ENCODE measurements at regions not wholly inside any gene's neighbourhood (a gene's known extent, or its start where the extent isn't known, plus 50 kb on each side); places are given as distances from the start of the nearest gene placed in this dataset.

DNA sequence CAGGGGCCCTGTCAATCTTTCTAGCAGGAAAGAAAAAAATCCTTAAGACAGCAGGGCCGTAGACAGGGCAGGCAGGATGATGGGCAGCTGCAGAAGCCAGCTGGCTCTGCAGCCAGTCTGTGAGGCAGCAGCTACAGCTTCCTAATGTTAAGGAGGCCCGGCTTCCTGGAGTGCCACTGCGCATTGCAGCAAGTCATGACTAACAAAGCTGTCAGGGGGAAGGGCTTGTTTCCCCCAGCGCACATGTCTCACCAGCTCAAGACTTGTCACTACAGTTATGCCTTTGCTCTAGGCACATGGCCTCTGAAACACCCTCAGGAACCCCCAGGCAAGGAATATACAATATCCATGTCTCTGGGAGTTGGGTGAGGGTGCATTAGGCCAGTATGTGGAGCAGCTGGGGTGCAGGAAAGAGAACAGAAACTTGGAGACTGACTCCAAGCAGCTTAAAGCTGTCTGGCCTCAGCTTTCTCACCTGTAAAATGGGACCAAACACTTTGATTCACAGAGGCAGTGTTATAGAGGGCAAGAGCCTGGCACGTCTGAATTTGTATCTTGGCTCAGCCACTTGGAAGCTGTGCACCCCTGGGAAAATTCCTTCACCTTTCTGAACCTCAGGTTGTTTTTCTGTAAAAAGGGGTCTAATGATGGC lies 220.0 kb downstream of the HAPSTR1 start:
- POLR2A ChIA-PET = no interaction called here
- Histone ChIP-seq H3K27ac (ENCODE audit: extremely low read depth, low read depth, low read length) (no peak overlapping the region), H3K4me1 (ENCODE audit: control insufficient read depth, insufficient read depth, low read length) (no peaks in the 10 kb centered on the region), H3K9me3 (ENCODE audit: control insufficient read depth, insufficient read depth, low read depth, low read length) (no peaks in the 10 kb centered on the region), H3K36me3 (ENCODE audit: control insufficient read depth in 2 of 2, insufficient read depth in 1 of 2, low read length in 2 of 2) (no peaks in the 10 kb centered on the region), H3K4me3 (ENCODE audit: low read depth, low read length) (no peak overlapping the region)
- TF ChIP-seq ZNF354C (tag by site-specific recombination; IDR thresholded peaks at IDR 0.05; ENCODE audit: borderline replicate concordance, low read depth) = no peak
- TF ChIP-seq ZBTB17 (tag by site-specific recombination; IDR thresholded peaks at IDR 0.05) = no peak
- TF ChIP-seq ZNF121 (tag by site-specific recombination; IDR thresholded peaks at IDR 0.05) = no peak
- TF ChIP-seq ZNF670 (tag by site-specific recombination; IDR thresholded peaks at IDR 0.05; ENCODE audit: low read depth) = no peak
- TF ChIP-seq, protein P1, sequence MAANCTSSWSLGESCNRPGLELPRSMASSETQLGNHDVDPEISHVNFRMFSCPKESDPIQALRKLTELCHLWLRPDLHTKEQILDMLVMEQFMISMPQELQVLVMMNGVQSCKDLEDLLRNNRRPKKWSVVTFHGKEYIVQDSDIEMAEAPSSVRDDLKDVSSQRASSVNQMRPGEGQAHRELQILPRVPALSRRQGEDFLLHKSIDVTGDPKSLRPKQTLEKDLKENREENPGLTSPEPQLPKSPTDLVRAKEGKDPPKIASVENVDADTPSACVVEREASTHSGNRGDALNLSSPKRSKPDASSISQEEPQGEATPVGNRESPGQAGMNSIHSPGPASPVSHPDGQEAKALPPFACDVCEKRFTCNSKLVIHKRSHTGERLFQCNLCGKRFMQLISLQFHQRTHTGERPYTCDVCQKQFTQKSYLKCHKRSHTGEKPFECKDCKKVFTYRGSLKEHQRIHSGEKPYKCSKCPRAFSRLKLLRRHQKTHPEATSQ (tag by site-specific recombination; IDR thresholded peaks at IDR 0.05) = no peak
- no peak for TF ChIP-seq ZNF514 (tag by site-specific recombination; IDR thresholded peaks at IDR 0.05)
- TF ChIP-seq ZNF677 (tag by site-specific recombination; IDR thresholded peaks at IDR 0.05) = no peak
- TF ChIP-seq ZNF266 (tag by site-specific recombination; IDR thresholded peaks at IDR 0.05; ENCODE audit: low read depth) = no peak
- TF ChIP-seq ZNF341 (tag by site-specific recombination; IDR thresholded peaks at IDR 0.05; ENCODE audit: low read depth) = no peak
- no peak for TF ChIP-seq ZNF19 (tag by site-specific recombination; IDR thresholded peaks at IDR 0.05; ENCODE audit: low read depth)
- no peak for TF ChIP-seq ZNF239 (tag by site-specific recombination; IDR thresholded peaks at IDR 0.05)
- TF ChIP-seq ZNF596 (tag by site-specific recombination; IDR thresholded peaks at IDR 0.05) = no peak
- CTCF ChIA-PET = interaction anchor here (0.7 kb wide), 1 partner anchor 12 kb away, joined by 3 read pairs; no protein-coding TSS in a partner anchor

DNA sequence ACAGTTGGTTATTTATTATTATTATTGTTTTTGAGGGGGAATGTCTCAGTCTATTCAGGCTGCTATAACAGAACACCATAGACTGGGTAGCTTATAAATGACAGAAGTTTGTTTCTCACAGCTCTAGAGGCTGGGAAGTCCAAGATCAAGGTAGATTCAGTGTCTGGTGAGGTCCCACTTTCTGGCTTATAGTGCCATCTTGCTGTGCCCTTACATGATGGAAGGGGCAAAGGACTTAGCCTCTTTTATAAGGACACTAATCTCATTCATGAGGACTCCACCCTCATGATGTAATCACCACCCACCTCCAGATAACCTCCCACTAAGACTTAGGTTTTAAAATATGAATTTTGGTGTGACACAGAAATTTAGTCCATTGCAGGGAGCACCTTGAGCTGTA lies 224.6 kb downstream of the HAPSTR1 start:
- Histone ChIP-seq H3K36me3 (ENCODE audit: control insufficient read depth in 2 of 2, insufficient read depth in 1 of 2, low read length in 2 of 2) (no peaks in the 10 kb centered on the region), H3K9me3 (ENCODE audit: control insufficient read depth, insufficient read depth, low read depth, low read length) (no peaks in the 10 kb centered on the region), H3K4me1 (ENCODE audit: control insufficient read depth, insufficient read depth, low read length) (no peaks in the 10 kb centered on the region), H3K27ac (ENCODE audit: extremely low read depth, low read depth, low read length) (no peak overlapping the region), H3K4me3 (ENCODE audit: low read depth, low read length) (no peak overlapping the region)
- TF ChIP-seq OSR2 (tag by site-specific recombination; IDR thresholded peaks at IDR 0.05) = no peak
- no peak for TF ChIP-seq GLI4 (tag by site-specific recombination; IDR thresholded peaks at IDR 0.05)
- TF ChIP-seq ZNF19 (tag by site-specific recombination; IDR thresholded peaks at IDR 0.05; ENCODE audit: low read depth) = no peak
- TF ChIP-seq, protein P2, sequence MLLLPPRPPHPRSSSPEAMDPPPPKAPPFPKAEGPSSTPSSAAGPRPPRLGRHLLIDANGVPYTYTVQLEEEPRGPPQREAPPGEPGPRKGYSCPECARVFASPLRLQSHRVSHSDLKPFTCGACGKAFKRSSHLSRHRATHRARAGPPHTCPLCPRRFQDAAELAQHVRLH (tag by site-specific recombination; IDR thresholded peaks at IDR 0.05) = no peak
- POLR2A ChIA-PET = no interaction called here
- CTCF ChIA-PET = no interaction called here

DNA sequence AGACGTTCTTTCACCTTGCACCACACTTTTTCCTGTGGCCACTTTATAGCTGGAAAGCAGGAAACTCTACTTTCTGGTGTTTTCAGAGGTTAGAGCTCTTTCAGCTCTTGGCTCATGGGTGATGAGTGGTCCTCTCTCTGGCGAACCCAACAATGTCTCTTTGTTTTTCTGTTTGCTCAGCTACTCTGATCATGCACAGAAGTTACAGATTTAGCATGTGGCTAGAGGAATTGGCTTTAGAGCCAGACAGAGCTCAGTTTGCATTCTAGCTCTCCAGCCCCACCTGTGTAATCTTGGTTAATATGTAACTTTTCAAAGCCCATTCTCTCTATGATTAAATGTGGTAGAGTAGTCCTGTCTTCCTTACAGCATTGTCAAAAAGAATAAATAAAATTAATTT lies 225.2 kb downstream of the HAPSTR1 start:
- no peaks in the 10 kb centered on the region for H3K4me1 ChIP-seq (ENCODE audit: control insufficient read depth, insufficient read depth, low read length)
- ChIA-PET POLR2A (no interaction called here), CTCF (no interaction called here)
- H3K27ac ChIP-seq (ENCODE audit: extremely low read depth, low read depth, low read length) = no peak overlapping the region
- TF ChIP-seq ZNF658 (tag by site-specific recombination; IDR thresholded peaks at IDR 0.05) (no peak), ZNF202 (tag by site-specific recombination; IDR thresholded peaks at IDR 0.05; ENCODE audit: borderline replicate concordance) (no peak), TCF7L2 (IDR thresholded peaks at IDR 0.05; ENCODE audit: borderline replicate concordance, low read depth, low read length) (no peak), EGR2 (tag by site-specific recombination; IDR thresholded peaks at IDR 0.05; ENCODE audit: low read depth) (no peak), ZNF76 (tag by site-specific recombination; IDR thresholded peaks at IDR 0.05; ENCODE audit: borderline replicate concordance, low read depth) (no peak), KLF9 (tag by site-specific recombination; IDR thresholded peaks at IDR 0.05; ENCODE audit: low read depth) (no peak), ZNF2 (tag by site-specific recombination; IDR thresholded peaks at IDR 0.05) (no peak)
- TF ChIP-seq, protein P3, sequence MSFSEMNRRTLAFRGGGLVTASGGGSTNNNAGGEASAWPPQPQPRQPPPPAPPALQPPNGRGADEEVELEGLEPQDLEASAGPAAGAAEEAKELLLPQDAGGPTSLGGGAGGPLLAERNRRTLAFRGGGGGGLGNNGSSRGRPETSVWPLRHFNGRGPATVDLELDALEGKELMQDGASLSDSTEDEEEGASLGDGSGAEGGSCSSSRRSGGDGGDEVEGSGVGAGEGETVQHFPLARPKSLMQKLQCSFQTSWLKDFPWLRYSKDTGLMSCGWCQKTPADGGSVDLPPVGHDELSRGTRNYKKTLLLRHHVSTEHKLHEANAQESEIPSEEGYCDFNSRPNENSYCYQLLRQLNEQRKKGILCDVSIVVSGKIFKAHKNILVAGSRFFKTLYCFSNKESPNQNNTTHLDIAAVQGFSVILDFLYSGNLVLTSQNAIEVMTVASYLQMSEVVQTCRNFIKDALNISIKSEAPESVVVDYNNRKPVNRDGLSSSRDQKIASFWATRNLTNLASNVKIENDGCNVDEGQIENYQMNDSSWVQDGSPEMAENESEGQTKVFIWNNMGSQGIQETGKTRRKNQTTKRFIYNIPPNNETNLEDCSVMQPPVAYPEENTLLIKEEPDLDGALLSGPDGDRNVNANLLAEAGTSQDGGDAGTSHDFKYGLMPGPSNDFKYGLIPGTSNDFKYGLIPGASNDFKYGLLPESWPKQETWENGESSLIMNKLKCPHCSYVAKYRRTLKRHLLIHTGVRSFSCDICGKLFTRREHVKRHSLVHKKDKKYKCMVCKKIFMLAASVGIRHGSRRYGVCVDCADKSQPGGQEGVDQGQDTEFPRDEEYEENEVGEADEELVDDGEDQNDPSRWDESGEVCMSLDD (tag by site-specific recombination; IDR thresholded peaks at IDR 0.05) = no peak
- no peak overlapping the region for H3K4me3 ChIP-seq (ENCODE audit: low read depth, low read length)
- no peaks in the 10 kb centered on the region for H3K9me3 ChIP-seq (ENCODE audit: control insufficient read depth, insufficient read depth, low read depth, low read length)
- no peaks in the 10 kb centered on the region for H3K36me3 ChIP-seq (ENCODE audit: control insufficient read depth in 2 of 2, insufficient read depth in 1 of 2, low read length in 2 of 2)
